AG04449 (cell line): ENCODE measurements at regions not wholly inside any gene's neighbourhood (a gene's known extent, or its start where the extent isn't known, plus 50 kb on each side); places are given as distances from the start of the nearest gene placed in this dataset.

Experiments
- CTCF ChIA-PET: fragments of 350-600 bp; formaldehyde crosslinking; extraction: SDS; loops from one replicate; lab custom pipeline; 2021; ENCODE audit warnings: antibody characterized with exemption; lab: Yijun Ruan, JAX
- POLR2A ChIA-PET: fragments of 400-600, 350-600 bp; formaldehyde crosslinking; extraction: SDS; loops from one replicate; lab custom pipeline; 2020; ENCODE audit warnings: antibody characterized with exemption, inconsistent platforms; lab: Yijun Ruan, JAX
- DNase-seq: peaks from one replicate; pipeline ENCODE4 v3.0.0-alpha.2; 2010; ENCODE audit warnings: low read depth, low spot score
- H3K4me3 ChIP-seq: 2 replicates; pipeline ENCODE4 v1.5.1; 2011; ENCODE audit warnings: low read depth, mild to moderate bottlenecking, control low read depth, low read length
- TF ChIP-seq, protein P1 (sequence below): IDR thresholded peaks from one replicate; pipeline ENCODE4 v1.5.1; 2011; ENCODE audit warnings: mild to moderate bottlenecking, moderate library complexity, low read length, control low read depth, inconsistent platforms; ENCODE audit not compliant: insufficient read depth; ENCODE audit errors: missing control alignments

DNA sequence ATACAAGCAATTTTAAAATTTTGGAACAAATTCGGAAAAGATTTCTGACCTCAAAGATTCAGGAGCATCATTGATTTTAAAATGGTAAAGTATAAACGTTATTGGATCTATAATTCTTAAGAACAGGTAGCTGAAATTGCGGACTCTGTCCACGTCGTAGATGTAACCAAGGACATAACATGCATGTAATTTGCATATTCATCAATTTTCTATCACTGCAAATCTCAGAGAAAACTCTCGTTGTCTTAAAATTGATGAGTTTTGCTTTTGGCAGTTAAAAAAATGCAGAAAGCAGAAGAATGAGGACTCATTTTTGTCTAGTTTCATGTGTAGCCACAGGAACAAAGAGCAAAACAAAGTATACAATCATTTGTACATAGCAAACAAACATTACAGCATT, 1094.4 kb downstream of the SI start:
- POLR2A ChIA-PET: no interaction called here
- CTCF ChIA-PET: no interaction called here
- TF ChIP-seq, protein P1, sequence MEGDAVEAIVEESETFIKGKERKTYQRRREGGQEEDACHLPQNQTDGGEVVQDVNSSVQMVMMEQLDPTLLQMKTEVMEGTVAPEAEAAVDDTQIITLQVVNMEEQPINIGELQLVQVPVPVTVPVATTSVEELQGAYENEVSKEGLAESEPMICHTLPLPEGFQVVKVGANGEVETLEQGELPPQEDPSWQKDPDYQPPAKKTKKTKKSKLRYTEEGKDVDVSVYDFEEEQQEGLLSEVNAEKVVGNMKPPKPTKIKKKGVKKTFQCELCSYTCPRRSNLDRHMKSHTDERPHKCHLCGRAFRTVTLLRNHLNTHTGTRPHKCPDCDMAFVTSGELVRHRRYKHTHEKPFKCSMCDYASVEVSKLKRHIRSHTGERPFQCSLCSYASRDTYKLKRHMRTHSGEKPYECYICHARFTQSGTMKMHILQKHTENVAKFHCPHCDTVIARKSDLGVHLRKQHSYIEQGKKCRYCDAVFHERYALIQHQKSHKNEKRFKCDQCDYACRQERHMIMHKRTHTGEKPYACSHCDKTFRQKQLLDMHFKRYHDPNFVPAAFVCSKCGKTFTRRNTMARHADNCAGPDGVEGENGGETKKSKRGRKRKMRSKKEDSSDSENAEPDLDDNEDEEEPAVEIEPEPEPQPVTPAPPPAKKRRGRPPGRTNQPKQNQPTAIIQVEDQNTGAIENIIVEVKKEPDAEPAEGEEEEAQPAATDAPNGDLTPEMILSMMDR: no peak
- H3K4me3 ChIP-seq: no peak overlapping the region
- no peak for DNase-seq

DNA sequence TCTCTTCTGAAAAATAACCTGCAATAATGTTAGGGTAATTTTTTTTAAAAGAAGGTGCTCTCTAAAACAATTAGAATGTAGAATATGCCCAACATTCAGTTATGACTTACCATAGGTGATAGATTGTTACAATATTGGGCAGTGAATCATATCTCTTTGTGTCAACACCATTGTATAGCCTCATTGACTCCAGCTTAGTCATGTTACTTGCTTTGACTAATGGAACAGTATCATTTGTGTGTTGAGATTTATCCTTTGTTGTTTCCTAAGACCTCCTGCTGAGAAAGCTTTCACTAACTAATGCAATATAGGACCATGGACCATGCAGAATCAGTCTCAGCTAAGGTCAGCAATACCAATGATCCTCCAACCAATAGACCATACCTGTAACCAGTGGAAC, 1106.4 kb downstream of the SI start:
- no peak overlapping the region for H3K4me3 ChIP-seq
- TF ChIP-seq, protein P1: no peak
- no peak for DNase-seq
- ChIA-PET CTCF (no interaction called here), POLR2A (no interaction called here)

GRCh38 chr3:163957072-163957471, 1121.2 kb downstream of the SI start:
- no peak overlapping the region for H3K4me3 ChIP-seq
- DNase-seq: no peak
- TF ChIP-seq, protein P1: no peak
- POLR2A ChIA-PET: no interaction called here
- CTCF ChIA-PET: no interaction called here

DNA sequence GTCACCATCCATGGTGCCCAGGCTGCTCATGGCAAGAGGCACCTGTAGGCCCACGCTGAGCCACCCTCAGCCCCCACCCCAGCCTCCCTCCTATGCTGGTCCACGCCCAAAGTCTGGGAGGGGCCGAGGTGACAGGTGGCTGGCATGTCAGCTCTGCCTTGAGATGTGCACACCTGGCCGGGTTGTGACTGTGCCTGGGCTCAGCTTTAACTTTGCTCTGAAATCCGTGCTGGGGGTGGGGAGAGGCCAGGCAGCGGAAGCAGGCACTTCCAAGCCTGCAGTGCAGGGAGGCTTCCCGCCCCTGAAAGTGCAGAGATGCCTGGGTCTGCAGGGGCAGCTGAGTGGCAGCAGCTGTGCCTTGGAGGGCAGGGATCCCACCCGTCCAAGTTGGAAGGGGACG, 1124.8 kb downstream of the SI start:
- H3K4me3 ChIP-seq: no peak overlapping the region
- TF ChIP-seq, protein P1: no peak
- no peak for DNase-seq
- CTCF ChIA-PET: no interaction called here
- POLR2A ChIA-PET: no interaction called here

DNA sequence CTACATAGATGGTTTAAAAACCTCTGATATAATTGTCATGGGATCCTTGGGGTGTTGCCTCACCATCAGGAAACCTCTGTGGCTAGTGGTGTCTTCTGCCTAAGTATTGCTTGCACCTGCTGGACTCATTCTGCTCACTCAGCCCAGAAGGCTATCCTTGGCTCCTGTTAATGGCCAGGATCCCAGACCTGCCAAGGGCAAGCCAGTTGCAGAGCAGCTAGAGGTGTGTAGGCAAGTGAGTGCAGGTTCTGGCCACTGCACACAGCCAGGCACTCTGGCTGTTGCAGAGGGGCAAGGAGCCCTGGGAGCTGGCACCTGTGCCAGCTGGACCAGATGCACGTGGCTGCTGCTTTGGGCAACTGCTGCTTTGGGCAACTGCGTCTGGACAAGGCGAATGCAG, 1125.8 kb downstream of the SI start:
- POLR2A ChIA-PET: no interaction called here
- TF ChIP-seq, protein P1: no peak
- no peak overlapping the region for H3K4me3 ChIP-seq
- DNase-seq: no peak
- CTCF ChIA-PET: no interaction called here

GRCh38 chr3:163951397-163951987, 1126.8 kb downstream of the SI start:
- ChIA-PET POLR2A (no interaction called here), CTCF (no interaction called here)
- no peak for DNase-seq
- TF ChIP-seq, protein P1: no peak
- H3K4me3 ChIP-seq: no peak overlapping the region
